DND-41 (cell line): ENCODE measurements at regions not wholly inside any gene's neighbourhood (a gene's known extent, or its start where the extent isn't known, plus 50 kb on each side); places are given as distances from the start of the nearest gene placed in this dataset.

ENCODE experiments used
- CTCF ChIP-seq: IDR thresholded peaks from 2 replicates; pipeline ENCODE4 v1.5.1; 2012; ENCODE audit warnings: borderline replicate concordance, low read length, moderate library complexity, mild to moderate bottlenecking; ENCODE audit not compliant: poor library complexity, severe bottlenecking; ENCODE audit errors: extremely low read depth
- EZH2 ChIP-seq: IDR thresholded peaks from 3 replicates; pipeline ENCODE4 v1.6.1; 2012; ENCODE audit warnings: borderline replicate concordance, low read depth, mild to moderate bottlenecking, moderate library complexity, low read length, inconsistent platforms; ENCODE audit not compliant: severe bottlenecking

DNA sequence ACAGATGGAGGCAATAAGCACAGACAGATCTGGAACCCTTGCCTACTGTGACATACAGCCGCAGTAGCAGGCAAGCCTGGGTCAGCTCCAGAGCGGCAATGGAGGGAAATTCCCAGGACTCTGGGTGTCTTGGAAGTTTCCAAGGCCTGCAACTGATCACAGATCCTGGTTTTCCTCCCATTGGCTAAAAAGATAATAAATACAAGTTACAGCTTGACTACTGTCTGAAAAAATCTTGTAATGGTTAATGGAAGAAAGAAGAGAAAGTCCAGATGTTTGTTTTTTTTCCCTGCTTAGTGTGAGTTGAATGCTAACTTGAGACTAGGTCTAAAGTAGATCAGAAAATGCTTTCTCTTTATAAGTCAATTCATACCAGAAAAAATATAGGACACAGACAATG lies 307.6 kb downstream of the ALDH8A1 start:
- no peak for TF ChIP-seq EZH2
- TF ChIP-seq CTCF: no peak
